GM19452 (cell line): ENCODE measurements at regions not wholly inside any gene's neighbourhood (a gene's known extent, or its start where the extent isn't known, plus 50 kb on each side); places are given as distances from the start of the nearest gene placed in this dataset.
"Not testable (repeated sequence)": the region's sequence is repeated elsewhere in the genome, so short reads cannot be mapped to it uniquely, and the experiment has no call there.

Source experiments
- ATAC-seq: cut with Tn5 transposase; IDR thresholded peaks from one replicate; pipeline ENCODE4 v1.9.1; 2021; ENCODE audit not compliant: unreplicated experiment

DNA sequence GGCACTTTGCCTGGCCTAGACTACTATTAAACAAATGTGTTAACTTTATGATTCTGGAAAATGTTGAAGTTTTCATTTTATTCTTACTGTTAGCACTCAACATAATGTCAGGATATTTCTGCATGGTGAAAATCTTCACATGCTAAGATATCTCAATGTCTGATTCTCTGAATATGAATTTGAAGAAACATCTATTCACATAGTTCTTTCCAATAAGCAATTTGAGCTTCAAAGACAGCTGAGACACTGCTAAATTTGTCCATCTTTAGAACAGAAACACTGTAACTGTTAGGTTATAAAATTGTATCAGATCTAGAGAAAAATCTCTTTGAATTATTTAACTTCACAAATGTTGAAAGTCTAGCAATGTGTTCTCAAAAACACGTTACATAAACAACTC is 970.2 kb downstream of the PLOD2 start:
- ATAC-seq = no peak

- no peak for ATAC-seq
Measured at GRCh38 chr3:145191543-145191942, 969.4 kb downstream of the PLOD2 start.

- ATAC-seq = no peak
Measured at GRCh38 chr3:145197051-145197820, 963.7 kb downstream of the PLOD2 start.

DNA sequence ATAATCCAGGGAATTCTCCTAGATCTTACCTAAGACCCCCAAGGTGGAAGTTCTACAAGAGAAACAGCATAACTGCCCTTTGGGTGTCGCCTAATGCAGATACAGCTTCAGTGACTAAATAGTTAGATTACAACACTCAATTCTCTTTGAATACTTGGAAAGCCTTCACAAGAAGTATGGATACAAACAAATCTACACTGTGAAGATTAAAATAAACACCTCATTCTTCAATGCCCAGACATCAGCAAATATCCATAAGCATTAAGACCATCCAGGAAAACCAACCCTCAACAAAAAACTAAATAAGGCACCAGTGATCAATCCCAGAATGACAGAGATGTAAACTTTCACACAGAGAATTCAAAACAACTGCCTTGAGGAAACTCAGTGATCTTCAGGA is 963.2 kb downstream of the PLOD2 start:
- no peak for ATAC-seq

GRCh38 chr3:145209561-145209960 is 951.4 kb downstream of the PLOD2 start:
- ATAC-seq = no peak

DNA sequence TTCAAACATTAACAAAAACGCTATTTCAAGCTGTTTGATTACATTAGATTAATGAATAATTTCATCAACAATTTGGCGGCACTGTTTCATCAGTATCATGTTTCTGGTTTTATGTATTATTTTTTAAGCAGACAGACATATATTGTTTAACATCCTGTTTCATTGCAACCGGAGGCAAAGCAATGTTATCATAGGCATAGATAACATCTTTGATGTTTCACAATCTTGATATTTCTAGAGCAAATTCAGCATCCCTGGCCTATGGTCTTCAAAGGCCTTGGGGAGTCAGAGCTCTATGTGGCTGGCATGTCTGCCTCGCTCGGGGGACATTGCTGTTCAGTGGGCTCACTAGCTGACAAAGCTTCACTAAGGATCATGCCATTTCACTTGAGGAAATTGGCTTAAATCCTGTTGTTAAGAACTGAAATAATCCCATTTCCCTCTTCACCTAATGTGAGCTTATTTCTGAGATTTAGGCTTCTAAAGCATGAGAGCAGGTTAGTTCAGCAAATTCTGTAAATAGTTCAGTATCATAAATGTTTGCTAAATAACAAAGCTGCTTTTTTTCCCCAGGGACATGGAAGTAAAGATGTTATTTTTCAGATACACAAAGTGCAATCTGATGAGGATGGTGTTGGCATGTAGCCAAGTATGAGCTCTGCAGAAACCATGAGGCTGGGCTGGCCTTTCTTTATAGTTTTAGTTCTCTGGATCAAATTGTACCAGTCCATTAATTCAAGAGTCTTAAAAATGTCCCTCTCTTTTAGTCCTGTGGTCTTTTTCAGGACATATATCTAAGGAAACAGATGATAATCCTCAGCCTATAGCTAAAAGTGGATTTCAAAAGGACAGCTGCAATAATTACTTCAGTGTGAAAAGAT is 941.4 kb downstream of the PLOD2 start:
- no peak for ATAC-seq

DNA sequence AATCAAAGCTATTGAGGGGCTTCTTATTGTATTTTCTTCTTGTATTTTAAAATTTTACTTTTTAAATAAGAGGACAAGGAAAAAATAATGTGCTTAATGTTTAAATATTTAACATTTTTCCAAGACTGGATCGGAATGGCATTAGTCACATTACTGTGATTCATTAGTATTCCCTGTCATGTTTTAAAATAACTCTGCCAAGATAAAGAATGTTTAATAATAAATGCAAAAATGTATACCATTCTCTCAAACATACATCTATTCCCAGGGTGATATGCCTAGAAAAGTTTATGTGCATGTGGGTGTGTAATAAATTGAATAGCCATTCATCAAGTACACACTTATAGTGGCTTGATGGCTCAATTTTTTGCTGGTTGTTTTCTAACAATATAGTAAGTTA is 936.1 kb downstream of the PLOD2 start:
- ATAC-seq = no peak

DNA sequence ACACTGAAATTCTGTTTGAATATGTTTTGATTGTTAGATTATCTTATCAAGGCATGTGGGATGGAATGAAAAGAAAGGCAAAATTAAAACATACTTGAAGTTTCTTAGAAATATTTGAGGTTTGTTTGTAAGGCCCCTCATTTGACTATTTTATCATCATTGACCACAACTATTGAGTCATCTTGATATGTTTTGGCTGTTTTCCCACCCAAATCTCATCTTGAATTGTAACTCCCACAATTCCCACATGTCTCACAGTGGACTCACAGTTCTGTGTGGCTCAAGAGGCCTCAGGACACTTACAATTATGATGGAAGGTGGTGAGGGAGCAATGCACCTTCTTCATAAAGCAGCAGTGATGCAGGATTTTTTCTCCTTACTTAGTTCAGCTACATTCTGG is 917.1 kb downstream of the PLOD2 start:
- ATAC-seq = no peak

DNA sequence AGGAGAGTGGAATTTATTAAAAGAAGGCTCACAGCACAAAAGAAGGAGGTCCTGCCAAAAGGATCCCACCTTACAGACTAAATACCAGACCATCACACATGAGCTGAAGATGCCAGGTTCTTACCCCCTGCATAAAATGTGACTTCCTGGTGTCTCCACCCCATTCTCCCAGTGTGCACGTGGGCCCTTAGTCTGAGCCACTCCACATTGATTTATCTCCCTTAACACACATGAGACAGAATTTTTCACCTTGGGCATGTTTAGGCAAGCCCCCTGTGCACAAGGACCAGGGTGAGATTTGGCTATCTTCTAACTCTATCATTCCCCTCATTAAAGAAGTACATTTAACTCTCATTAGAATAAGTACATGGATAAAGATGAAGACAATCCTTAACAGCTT is 916.7 kb downstream of the PLOD2 start:
- no peak for ATAC-seq

DNA sequence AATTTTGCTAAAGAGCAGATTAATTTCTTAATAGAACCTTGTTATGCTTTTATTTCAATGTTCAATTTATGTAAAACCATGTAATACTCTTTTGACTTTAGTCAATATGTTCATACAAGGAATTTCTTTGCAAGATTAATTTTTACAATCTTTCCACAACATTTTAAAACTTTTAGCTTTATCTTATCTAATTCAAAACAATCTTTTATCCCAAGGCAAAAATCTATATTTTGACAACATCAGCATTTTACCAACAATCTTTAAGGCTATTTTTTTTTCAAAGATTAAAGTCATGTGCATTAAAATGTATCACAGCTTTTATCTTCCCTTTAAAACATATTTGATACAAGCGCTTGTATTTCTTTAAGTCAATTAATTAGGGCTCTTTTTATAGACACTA is 914.7 kb downstream of the PLOD2 start:
- no peak for ATAC-seq

GRCh38 chr3:145248928-145249327 is 912.1 kb downstream of the PLOD2 start:
- ATAC-seq = no peak

GRCh38 chr3:145251311-145251710 is 909.7 kb downstream of the PLOD2 start:
- no peak for ATAC-seq

GRCh38 chr3:145257967-145258366 is 903.0 kb downstream of the PLOD2 start:
- ATAC-seq = not testable (repeated sequence)

GRCh38 chr3:145259166-145259880 is 901.7 kb downstream of the PLOD2 start:
- ATAC-seq = no peak

- not testable (repeated sequence) for ATAC-seq
Measured at GRCh38 chr3:145263458-145263857, 897.5 kb downstream of the PLOD2 start.

GRCh38 chr3:145266368-145266767 is 894.6 kb downstream of the PLOD2 start:
- no peak for ATAC-seq

GRCh38 chr3:145269106-145269505 is 891.9 kb downstream of the PLOD2 start:
- no peak for ATAC-seq

DNA sequence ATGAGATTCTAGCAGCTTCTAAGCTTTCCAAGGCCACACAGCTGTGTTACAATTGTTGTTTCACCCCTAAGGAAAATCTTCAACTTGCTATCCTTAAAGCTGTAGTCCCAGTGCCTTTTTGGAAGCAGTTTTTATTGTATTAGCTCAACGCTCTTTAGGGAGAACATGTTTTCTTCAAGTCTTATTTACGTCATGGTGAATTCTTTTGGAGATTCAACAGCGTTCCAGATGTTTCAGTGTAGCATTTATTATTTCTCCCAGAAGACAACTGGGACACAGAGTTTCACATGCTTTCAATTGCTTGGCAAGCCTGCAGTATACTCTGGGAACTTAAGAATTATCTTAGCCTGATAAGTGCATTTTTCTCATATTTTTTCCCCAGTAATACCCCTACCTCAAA is 888.3 kb downstream of the PLOD2 start:
- ATAC-seq = no peak

GRCh38 chr3:145282505-145282904 is 878.5 kb downstream of the PLOD2 start:
- ATAC-seq = no peak

DNA sequence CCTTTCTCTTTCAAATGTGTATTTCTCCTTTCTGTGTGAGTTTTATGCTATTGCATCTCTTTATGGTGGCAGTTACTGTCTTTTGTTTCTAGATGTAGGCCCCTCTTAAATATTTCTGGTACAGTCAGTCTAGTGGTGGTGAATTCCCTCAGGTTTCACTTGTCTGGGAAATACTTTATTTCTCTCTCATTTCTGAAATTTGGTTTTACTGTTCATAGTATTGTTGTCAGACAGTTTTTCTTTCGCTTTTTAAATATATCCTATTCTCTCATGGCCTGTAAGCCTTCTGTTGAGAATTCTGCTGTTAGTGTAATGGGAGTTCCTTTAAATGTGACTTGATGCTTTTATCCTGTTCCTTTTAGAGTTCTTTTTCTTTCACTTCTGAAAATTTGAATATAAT is 874.0 kb downstream of the PLOD2 start:
- no peak for ATAC-seq

GRCh38 chr3:145290010-145290409 is 871.0 kb downstream of the PLOD2 start:
- ATAC-seq = no peak

GRCh38 chr3:145294572-145294971 is 866.4 kb downstream of the PLOD2 start:
- no peak for ATAC-seq
